Activated CD4-positive, alpha-beta T cell treated with anti-CD3 and anti-CD28 coated beads, Interleukin-2, amount 50 U/mL, for 1 hour (primary cell): ENCODE measurements at regions not wholly inside any gene's neighbourhood (a gene's known extent, or its start where the extent isn't known, plus 50 kb on each side); places are given as distances from the start of the nearest gene placed in this dataset.

ENCODE experiments used
- DNase-seq: peaks from one replicate; pipeline ENCODE4 v3.0.0-alpha.2; 2020

- DNase-seq = no peak
Observed at GRCh38 chr6:97822632-97823031, 539.6 kb upstream of the MMS22L start.

- DNase-seq = no peak
Observed at GRCh38 chr6:97841763-97842162, 558.7 kb upstream of the MMS22L start.

- DNase-seq = no peak
Observed at GRCh38 chr6:97842521-97842920, 559.5 kb upstream of the MMS22L start.

GRCh38 chr6:97849390-97849789, 566.4 kb upstream of the MMS22L start:
- DNase-seq = no peak

DNA sequence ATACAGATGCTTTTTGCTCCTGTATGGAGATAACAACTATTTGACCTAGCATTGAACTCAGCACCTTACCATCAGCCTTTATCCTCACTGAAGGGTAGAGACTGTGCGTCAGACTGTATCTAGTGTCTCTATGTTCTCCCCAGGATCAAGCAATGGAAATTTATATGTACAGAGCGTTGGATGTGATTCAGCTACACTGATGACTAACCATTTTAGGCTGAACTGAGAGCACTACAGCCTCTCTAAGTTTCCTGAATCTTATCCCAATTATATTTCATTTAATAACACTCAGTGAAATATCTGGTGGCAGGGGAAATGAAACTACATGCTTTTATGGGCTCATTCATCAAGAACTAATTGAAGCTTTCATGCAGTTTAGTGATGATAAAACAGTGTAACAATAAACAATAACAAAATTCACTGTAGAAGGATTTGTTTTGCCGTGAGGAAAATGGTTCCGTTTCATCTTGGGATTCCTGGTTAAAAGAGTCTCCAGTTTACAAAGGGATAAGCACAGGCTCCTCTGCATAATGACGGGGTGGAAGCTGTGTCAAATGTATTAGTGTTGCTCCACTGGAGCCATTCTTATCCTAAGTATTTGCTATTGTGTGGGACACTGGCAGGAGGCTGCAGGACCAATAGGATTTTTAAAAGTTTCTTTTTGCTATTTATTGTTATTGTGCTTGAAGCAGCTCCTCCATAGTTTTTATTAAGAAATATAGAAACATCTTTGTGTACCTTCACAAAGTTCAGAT, 567.6 kb upstream of the MMS22L start:
- DNase-seq = no peak

DNA sequence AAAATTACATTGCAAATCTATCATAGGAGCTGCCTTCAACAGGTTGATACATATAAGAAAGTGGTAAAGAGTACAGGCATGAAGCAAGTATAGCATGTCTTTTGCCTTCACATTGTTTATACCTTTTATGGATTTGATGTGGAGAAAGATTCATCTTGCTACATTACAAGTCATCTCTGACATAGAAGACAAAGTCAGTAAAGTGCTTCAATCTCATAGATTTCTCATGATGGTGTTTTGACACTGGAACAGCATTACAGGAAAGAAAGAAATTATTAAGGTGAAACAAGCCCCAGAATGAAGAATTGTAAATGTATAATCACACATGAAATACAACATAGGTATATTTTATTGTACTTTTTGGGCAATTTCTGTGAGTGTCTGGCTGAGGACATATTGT, 580.7 kb upstream of the MMS22L start:
- DNase-seq = no peak

- no peak for DNase-seq
Observed at GRCh38 chr6:97864366-97864765, 581.4 kb upstream of the MMS22L start.

DNA sequence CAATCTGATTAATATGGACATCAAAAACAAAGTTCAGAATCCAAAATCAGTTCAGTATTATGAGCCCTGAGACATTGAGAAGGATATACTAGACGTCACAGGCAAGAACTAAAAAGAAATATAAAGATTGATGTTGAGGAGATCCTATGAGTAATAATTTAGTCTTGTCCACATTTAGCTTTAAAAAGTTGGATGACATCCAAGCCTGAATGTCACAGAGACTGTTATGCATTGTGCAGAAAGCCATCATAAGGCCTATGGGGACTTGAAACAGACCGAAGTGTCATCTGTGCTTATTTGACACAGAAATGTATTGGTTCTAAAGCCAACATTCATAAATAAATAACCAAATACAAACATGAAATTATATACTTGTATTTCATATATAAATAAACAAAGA, 581.8 kb upstream of the MMS22L start:
- DNase-seq = no peak

DNA sequence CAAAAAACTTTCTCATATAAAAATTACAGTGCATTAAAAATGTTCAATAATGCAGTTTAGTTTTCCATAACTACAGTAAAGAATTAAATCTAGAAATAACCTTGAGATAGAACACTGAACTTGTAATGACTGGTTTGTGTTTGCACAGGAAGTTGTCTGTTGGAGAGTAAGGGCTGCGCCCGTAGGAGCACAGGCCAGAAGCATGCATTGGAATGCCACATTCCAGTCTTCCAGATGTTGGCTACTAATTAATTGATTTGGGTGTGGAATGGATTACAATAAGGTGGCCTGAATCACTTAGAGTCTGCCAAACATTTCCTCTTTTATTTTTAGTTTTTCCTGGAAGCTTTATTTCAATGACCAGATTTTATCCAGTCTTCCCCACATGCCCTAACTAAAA, 582.6 kb upstream of the MMS22L start:
- DNase-seq = no peak

- DNase-seq = no peak
Observed at GRCh38 chr6:97866616-97867015, 583.6 kb upstream of the MMS22L start.

DNA sequence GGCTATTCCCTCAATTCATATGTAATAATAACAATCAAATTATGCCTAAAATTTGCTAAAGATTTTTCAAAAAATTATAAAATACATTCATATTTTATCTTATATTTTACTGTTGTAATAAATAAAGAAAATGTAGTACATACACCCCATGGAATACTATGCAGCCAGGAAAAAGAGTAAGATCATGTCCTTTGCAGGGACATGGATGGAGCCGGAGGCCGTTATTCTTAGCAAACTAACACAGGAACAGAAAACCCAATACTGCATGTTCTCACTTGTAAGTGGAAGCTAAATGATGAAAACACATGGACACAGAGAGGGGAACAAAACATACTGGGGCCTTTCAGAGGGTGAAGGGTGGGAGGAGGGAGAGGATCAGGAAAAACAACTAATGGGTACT, 584.2 kb upstream of the MMS22L start:
- no peak for DNase-seq

GRCh38 chr6:97870273-97870672, 587.3 kb upstream of the MMS22L start:
- DNase-seq = no peak

GRCh38 chr6:97876711-97877110, 593.7 kb upstream of the MMS22L start:
- no peak for DNase-seq

DNA sequence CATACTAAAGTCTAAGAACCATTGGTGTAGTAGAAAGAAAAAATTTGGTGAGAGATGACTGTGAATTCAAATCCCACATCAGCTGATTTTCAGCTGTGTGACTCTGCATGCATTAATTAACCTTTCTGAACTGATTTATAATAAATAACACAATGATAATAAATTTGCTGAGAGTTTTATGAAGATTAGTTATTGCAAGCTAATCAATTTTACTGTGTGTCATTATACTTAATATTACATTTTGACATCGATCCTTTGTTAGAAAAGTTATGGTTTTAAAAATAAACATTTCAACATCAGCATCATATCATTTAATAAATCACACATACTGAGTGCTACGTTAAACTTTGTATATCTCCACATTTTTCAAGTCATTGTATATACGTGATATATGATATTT, 599.7 kb upstream of the MMS22L start:
- no peak for DNase-seq

- no peak for DNase-seq
Observed at GRCh38 chr6:97885325-97885724, 602.3 kb upstream of the MMS22L start.

DNA sequence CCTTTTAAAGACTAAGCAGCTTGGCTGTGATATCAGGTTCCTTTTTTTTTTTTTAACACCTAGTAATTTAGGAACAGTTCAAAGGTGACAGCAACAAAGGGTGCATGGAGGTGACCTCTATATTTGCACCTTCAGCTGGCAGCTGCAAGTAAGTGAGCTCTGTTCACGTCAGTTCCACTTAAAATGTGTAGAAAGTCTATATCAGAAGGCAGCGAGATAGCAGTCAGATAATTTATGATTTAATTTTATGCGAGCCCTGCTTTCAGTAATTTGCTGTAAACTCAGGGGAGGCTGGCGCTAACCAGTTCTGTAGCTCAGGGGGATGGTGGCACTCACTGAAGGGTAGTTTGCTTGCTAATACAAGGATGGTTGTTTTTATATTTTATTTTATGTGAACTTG, 602.8 kb upstream of the MMS22L start:
- no peak for DNase-seq

- DNase-seq = no peak
Observed at GRCh38 chr6:97901531-97901930, 618.5 kb upstream of the MMS22L start.

DNA sequence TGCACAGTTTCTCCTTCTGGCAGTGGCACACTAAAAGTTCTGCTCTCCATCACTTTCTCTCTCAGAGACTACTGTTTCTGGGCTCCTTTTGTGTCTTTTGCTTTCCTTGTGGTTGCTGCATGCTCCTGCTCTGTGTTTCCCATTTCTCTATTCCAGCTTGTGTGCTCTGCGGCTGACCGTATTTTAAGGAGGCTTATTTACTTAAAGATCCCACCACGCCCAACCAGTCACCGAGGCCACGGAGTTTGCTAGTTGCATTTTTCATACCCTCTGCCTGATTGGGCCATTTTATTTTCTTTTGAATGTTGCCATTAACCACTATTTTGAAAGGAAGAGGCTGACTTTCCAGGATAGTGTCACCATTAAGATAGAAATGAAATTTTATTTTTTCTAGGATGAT, 626.4 kb upstream of the MMS22L start:
- no peak for DNase-seq

DNA sequence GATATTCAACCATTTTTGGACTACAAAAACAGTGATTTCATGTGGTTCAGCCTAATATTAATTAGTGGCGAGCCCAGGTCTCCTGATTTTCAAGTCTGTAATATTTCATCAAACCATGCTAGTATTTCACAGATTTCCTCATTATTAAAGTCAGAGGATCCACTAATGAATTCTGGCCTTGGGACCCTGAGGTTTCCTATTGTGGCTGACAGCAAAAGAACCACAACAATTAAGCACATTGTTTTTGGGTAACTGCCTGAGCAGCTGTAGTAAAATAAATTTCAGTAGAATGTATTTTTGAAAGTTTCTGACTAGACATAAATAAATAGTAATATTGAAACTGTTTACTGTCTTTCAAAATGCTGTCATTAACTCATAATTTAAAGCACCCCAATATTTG, 630.7 kb upstream of the MMS22L start:
- DNase-seq = no peak

DNA sequence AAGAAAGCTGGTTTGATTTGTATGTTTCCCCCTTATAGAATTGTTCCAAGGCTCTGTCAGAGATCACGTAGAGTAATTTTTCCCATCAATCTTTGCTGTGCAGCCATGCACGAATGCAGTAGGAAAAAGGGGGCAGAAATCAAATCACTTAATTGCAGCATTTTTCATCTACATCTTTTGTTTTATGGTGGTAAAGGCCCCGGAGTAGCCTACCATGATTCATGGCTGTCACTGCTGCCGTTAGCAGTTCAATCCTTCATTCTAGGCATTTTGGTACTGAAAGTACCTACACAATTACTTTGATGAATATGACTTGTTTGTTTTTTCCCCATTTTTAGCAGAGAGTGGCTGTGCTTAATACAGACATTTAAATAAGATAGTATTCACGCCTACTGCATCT, 631.9 kb upstream of the MMS22L start:
- DNase-seq = no peak

DNA sequence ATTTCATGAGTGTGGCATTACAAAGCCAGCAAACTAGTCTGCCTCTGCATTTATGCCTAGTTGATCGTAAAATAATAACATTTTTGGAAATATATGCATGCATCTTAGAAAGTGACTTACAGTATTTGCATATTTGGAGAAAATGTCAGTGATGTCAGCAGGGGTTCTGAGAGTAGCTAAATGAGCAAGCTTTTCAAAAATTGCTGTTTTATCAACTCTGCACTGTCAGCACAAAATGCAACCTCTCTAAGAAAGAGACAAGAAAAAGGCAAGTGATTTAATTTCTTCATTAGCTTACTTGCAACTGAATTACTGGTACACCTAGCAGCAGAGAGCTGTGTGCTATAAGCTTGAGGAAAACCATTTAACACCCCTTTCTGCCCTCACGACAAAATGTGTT, 632.5 kb upstream of the MMS22L start:
- DNase-seq = no peak

DNA sequence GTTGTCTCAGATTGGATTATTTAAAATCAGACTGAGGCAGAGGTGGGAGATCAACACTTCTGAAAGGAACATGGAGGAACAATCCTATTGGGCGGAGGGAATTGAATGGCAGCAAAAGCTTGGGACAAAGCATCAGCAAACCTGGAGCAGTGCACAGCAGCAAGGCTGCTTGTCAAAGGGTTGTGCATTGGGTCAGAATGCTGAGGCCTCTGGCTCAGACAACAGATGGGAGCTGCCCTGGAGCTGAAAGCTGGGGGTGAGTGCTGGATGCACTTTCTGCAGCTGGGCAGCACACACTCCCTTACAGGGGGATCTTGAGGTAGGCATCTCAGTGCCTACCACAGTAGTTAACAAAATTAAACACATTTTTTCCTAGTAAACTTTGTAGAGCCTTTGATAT, 634.4 kb upstream of the MMS22L start:
- no peak for DNase-seq

GRCh38 chr6:97919046-97919445, 636.0 kb upstream of the MMS22L start:
- DNase-seq = no peak

GRCh38 chr6:97919631-97920030, 636.6 kb upstream of the MMS22L start:
- DNase-seq = no peak

DNA sequence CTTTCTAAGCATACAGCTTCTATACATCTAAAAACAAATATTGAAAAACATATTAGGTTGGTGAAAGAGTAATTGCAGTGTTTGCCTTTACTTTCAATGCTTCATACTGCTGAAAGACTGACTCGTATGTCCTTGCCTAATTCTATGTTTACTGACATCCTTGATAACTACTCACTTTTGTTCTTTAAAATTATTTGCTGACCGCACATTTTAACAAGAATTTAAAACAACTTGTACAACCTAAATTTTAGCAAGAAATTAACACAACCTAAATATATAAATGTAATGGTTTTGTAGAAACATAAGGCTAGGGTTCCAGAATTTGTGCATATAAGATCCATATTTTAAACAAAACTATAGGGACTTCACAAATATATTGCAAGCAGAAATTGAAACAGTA, 640.2 kb upstream of the MMS22L start:
- no peak for DNase-seq

DNA sequence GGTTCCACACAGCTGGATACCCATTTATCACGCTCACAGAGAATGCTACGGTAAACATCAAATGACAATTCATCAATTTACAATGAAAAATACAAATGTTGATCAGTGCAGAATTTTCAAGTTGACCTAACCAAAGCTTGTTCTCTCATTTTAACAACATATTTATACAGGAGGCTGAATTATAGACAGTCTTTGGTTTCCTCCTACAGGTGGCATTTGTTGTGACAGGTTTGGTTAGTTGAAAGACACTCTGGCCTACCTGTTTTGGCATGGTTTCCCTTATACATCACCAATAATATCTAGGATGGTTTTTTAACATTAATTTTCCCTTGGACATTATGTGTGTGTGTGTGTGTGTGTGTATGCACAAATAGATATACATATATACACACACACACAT, 642.5 kb upstream of the MMS22L start:
- DNase-seq = no peak
